ENCODE measurements at regions not wholly inside any gene's neighbourhood (a gene's known extent, or its start where the extent isn't known, plus 50 kb on each side); places are given as distances from the start of the nearest gene placed in this dataset.

DNA sequence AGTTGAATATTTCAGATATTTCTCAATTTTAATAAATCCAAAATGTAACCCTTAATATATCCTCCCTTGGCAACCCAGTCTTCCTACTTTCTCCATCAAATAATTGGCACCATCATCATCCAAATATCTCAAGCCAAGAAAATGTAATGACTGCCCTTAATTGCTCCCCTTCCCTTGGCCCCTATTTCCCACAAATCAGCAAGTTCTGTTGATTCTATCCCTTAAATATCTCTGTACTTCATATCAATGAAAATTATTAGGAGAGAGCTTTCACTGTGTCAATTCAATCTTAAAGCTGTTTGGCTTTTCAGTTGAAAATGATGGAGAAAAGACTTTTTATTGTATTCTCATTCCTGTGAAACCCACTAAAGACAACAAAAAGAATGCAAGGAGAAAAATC is 349.8 kb downstream of the HINT1 start:
- TF ChIP-seq EZH2 (IDR thresholded peaks at IDR 0.05; ENCODE audit: insufficient read depth, poor library complexity, severe bottlenecking) (no peak), EZH2phosphoT487 (IDR thresholded peaks at IDR 0.05; ENCODE audit: insufficient read depth, low read depth) (no peak)

Measured in GM23248 (cell line).